ENCODE measurements at regions not wholly inside any gene's neighbourhood (a gene's known extent, or its start where the extent isn't known, plus 50 kb on each side); places are given as distances from the start of the nearest gene placed in this dataset.

DNA sequence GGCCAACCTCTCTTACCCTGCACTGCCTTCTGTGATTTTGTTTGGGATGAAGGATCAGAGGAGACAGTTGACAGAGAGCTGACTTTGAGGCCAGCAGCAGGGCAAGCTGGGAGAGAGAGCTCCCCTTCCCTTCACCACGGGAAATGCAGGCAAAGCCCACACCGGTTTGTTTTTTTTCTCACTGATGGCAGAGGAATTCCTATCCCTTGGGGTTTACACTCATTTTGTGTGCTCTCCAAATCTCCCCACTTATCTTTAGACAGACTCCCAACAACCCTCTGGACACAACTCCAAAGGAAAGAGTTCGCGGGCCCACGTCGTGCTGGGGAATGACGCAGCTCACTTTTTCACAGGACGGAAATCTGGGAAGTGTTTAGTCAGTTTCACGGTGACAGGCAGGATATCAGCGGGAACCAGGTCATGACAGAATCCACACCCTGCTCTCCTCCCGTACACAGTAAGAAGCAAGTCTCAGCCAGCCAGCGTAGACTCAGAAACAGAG is 68.3 kb upstream of the FAM171A1 start:
- H3K4me3 ChIP-seq (ENCODE audit: low read depth, low read length), result peak overlapping the region; percentile 50
- DNase-seq (ENCODE audit: low read depth, low spot score), result no peak
- H3K27me3 ChIP-seq (ENCODE audit: control insufficient read depth, insufficient read depth, low read length), result peaks cover 2% of the 10 kb centered on the region
- POLR2A ChIA-PET, result no interaction called here
- no peaks in the 10 kb centered on the region for H3K9me3 ChIP-seq (ENCODE audit: control insufficient read depth, insufficient read depth, low read length)
- no peak overlapping the region for H3K27ac ChIP-seq (ENCODE audit: low read depth, low read length)
- CTCF ChIA-PET, result interaction anchor here (0.5 to 4.0 kb wide), 8 partner anchors 10 to 1151 kb away, joined by 3 to 34 read pairs (median 3); no protein-coding TSS in a partner anchor
- TF ChIP-seq, protein P1, sequence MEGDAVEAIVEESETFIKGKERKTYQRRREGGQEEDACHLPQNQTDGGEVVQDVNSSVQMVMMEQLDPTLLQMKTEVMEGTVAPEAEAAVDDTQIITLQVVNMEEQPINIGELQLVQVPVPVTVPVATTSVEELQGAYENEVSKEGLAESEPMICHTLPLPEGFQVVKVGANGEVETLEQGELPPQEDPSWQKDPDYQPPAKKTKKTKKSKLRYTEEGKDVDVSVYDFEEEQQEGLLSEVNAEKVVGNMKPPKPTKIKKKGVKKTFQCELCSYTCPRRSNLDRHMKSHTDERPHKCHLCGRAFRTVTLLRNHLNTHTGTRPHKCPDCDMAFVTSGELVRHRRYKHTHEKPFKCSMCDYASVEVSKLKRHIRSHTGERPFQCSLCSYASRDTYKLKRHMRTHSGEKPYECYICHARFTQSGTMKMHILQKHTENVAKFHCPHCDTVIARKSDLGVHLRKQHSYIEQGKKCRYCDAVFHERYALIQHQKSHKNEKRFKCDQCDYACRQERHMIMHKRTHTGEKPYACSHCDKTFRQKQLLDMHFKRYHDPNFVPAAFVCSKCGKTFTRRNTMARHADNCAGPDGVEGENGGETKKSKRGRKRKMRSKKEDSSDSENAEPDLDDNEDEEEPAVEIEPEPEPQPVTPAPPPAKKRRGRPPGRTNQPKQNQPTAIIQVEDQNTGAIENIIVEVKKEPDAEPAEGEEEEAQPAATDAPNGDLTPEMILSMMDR (IDR thresholded peaks at IDR 0.05; ENCODE audit: low read depth, low read length), result peak; percentile 58

DNA sequence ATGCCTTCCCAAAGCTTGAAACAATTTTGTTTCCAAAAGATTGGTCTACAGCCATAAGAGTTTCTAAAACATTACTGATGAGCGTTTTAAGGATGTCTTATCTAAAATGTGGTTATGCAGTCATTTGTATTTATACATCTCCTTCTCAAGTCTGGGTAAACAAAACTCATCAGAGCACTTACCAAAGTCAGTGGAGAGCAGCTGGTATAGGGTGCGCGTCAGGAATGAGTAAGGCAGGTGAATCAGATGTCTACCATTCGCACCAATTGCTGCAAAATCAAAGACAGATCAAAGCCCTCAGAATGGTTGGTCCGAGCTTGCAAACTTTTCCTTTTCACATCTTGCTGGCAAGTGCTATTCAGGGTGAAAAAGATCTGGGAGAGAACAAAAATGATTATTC is 65.6 kb upstream of the FAM171A1 start:
- no peak for DNase-seq (ENCODE audit: low read depth, low spot score)
- TF ChIP-seq, protein P1 (IDR thresholded peaks at IDR 0.05; ENCODE audit: low read depth, low read length), result no peak
- no peak overlapping the region for H3K27ac ChIP-seq (ENCODE audit: low read depth, low read length)
- H3K9me3 ChIP-seq (ENCODE audit: control insufficient read depth, insufficient read depth, low read length), result no peaks in the 10 kb centered on the region
- peaks cover 1% of the 10 kb centered on the region for H3K27me3 ChIP-seq (ENCODE audit: control insufficient read depth, insufficient read depth, low read length)
- ChIA-PET CTCF (interaction anchor here (1.0 kb wide), 1 partner anchor 17 kb away, joined by 3 read pairs; no protein-coding TSS in a partner anchor), POLR2A (no interaction called here)
- H3K4me3 ChIP-seq (ENCODE audit: low read depth, low read length), result no peak overlapping the region

DNA sequence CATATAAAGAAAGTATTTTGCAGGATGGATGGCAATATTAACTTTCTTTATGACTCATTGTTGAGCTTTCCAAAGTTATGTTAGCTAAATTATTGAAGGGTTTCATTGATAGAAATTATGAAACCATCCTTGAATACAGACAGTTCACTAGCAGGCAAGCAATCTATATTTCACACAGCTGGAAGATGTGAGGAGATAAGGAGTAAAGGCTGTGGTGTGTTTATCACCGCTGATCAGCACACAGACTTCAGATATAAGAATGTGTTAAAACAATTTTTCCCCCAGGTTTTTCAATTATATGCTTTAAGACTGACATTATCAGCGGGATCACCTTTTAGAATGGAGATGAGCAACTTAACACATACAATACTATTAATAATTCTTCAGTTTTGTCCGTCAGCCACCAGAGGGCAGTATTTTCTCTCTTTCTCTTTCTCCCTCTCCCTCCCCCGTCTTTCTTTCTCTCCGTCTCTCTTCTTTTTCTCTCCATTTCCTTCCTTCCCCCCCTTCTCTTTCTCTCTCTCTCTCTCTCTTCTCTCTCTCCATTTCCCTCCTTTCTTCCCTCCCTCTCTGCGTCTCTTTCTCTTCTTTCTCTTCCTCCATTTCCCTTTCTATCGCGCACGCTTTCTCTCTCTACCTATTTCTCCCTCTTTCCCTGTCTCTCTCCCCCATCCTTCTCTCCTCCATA is 62.9 kb upstream of the FAM171A1 start:
- ChIA-PET POLR2A (no interaction called here), CTCF (interaction anchor here (0.5 to 1.9 kb wide), 24 partner anchors 9 to 419 kb away, joined by 3 to 14 read pairs (median 3); no protein-coding TSS in a partner anchor)
- no peak overlapping the region for H3K27ac ChIP-seq (ENCODE audit: low read depth, low read length)

DNA sequence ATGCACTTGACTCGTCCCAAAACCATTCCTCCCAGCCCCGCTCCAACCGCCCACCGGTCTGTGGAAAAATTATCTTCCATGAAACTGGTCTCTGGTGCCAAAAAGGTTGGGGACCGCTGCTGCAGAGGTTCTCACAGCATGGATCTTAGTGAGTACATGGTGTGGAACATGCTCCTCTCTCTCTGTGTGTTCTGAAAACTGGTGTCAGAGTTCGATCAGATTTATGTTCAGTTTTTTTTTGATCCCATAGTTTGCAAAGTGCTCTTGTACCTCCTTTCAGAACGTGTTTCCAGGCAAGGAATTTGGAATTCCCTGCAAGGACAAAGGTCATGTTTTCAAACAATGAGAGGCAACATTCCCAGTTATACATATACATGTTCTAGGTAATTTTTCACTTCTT is 61.2 kb upstream of the FAM171A1 start:
- H3K27ac ChIP-seq (ENCODE audit: low read depth, low read length), result no peak overlapping the region
- H3K27me3 ChIP-seq (ENCODE audit: control insufficient read depth, insufficient read depth, low read length), result peaks cover 4% of the 10 kb centered on the region
- ChIA-PET CTCF (interaction anchor here (1.9 kb wide), 2 partner anchors 287 to 294 kb away, joined by 5 read pairs; partner anchors contain the start of gene ITGA8), POLR2A (no interaction called here)
- no peak overlapping the region for H3K4me3 ChIP-seq (ENCODE audit: low read depth, low read length)
- DNase-seq (ENCODE audit: low read depth, low spot score), result no peak
- H3K9me3 ChIP-seq (ENCODE audit: control insufficient read depth, insufficient read depth, low read length), result no peaks in the 10 kb centered on the region
- TF ChIP-seq, protein P1 (IDR thresholded peaks at IDR 0.05; ENCODE audit: low read depth, low read length), result no peak

More for the DNA sequence above, 62.9 kb upstream of the FAM171A1 start:
- peak; percentile 36 for DNase-seq (ENCODE audit: low read depth, low spot score)
- Histone ChIP-seq H3K4me3 (ENCODE audit: low read depth, low read length) (peak overlapping the region; percentile 56), H3K27me3 (ENCODE audit: control insufficient read depth, insufficient read depth, low read length) (peaks cover 4% of the 10 kb centered on the region), H3K9me3 (ENCODE audit: control insufficient read depth, insufficient read depth, low read length) (no peaks in the 10 kb centered on the region)
- TF ChIP-seq, protein P1 (IDR thresholded peaks at IDR 0.05; ENCODE audit: low read depth, low read length), result peak; percentile 64
